ENCODE measurements at regions not wholly inside any gene's neighbourhood (a gene's known extent, or its start where the extent isn't known, plus 50 kb on each side); places are given as distances from the start of the nearest gene placed in this dataset.

DNA sequence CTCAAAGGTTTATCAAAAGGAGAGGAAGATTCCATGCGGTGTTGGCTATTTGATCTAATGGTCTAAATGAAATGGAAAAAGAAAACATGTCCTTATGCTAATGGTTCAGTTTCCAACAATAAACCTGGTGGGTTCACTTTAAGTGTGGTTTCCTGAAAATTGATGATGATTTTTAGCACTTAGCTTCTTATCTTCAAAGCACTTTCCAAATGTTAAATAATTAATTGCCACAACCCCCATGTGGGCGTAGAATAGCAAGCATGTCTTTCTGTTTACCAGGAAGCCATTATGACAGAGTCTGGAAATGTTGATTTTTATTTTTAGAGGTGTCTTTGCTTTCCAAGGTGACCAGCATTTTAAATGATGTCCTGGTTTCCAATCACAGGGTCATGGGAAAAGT is 134.8 kb upstream of the SLC4A4 start (continued):
- TF ChIP-seq, protein P1, sequence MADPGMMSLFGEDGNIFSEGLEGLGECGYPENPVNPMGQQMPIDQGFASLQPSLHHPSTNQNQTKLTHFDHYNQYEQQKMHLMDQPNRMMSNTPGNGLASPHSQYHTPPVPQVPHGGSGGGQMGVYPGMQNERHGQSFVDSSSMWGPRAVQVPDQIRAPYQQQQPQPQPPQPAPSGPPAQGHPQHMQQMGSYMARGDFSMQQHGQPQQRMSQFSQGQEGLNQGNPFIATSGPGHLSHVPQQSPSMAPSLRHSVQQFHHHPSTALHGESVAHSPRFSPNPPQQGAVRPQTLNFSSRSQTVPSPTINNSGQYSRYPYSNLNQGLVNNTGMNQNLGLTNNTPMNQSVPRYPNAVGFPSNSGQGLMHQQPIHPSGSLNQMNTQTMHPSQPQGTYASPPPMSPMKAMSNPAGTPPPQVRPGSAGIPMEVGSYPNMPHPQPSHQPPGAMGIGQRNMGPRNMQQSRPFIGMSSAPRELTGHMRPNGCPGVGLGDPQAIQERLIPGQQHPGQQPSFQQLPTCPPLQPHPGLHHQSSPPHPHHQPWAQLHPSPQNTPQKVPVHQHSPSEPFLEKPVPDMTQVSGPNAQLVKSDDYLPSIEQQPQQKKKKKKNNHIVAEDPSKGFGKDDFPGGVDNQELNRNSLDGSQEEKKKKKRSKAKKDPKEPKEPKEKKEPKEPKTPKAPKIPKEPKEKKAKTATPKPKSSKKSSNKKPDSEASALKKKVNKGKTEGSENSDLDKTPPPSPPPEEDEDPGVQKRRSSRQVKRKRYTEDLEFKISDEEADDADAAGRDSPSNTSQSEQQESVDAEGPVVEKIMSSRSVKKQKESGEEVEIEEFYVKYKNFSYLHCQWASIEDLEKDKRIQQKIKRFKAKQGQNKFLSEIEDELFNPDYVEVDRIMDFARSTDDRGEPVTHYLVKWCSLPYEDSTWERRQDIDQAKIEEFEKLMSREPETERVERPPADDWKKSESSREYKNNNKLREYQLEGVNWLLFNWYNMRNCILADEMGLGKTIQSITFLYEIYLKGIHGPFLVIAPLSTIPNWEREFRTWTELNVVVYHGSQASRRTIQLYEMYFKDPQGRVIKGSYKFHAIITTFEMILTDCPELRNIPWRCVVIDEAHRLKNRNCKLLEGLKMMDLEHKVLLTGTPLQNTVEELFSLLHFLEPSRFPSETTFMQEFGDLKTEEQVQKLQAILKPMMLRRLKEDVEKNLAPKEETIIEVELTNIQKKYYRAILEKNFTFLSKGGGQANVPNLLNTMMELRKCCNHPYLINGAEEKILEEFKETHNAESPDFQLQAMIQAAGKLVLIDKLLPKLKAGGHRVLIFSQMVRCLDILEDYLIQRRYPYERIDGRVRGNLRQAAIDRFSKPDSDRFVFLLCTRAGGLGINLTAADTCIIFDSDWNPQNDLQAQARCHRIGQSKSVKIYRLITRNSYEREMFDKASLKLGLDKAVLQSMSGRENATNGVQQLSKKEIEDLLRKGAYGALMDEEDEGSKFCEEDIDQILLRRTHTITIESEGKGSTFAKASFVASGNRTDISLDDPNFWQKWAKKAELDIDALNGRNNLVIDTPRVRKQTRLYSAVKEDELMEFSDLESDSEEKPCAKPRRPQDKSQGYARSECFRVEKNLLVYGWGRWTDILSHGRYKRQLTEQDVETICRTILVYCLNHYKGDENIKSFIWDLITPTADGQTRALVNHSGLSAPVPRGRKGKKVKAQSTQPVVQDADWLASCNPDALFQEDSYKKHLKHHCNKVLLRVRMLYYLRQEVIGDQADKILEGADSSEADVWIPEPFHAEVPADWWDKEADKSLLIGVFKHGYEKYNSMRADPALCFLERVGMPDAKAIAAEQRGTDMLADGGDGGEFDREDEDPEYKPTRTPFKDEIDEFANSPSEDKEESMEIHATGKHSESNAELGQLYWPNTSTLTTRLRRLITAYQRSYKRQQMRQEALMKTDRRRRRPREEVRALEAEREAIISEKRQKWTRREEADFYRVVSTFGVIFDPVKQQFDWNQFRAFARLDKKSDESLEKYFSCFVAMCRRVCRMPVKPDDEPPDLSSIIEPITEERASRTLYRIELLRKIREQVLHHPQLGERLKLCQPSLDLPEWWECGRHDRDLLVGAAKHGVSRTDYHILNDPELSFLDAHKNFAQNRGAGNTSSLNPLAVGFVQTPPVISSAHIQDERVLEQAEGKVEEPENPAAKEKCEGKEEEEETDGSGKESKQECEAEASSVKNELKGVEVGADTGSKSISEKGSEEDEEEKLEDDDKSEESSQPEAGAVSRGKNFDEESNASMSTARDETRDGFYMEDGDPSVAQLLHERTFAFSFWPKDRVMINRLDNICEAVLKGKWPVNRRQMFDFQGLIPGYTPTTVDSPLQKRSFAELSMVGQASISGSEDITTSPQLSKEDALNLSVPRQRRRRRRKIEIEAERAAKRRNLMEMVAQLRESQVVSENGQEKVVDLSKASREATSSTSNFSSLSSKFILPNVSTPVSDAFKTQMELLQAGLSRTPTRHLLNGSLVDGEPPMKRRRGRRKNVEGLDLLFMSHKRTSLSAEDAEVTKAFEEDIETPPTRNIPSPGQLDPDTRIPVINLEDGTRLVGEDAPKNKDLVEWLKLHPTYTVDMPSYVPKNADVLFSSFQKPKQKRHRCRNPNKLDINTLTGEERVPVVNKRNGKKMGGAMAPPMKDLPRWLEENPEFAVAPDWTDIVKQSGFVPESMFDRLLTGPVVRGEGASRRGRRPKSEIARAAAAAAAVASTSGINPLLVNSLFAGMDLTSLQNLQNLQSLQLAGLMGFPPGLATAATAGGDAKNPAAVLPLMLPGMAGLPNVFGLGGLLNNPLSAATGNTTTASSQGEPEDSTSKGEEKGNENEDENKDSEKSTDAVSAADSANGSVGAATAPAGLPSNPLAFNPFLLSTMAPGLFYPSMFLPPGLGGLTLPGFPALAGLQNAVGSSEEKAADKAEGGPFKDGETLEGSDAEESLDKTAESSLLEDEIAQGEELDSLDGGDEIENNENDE (IDR thresholded peaks at IDR 0.05; ENCODE audit: insufficient replicate concordance, low read length): no peak
- no peak for TF ChIP-seq RAD21 (IDR thresholded peaks at IDR 0.05 in 1 of 2, conservative IDR thresholded peaks at IDR 0.05 in 1 of 2; ENCODE audit: low read depth in 2 of 2, low read length in 2 of 2)
- TF ChIP-seq EGR1 (IDR thresholded peaks at IDR 0.05; ENCODE audit: borderline replicate concordance, low read depth, low read length): no peak
- TF ChIP-seq SRF (IDR thresholded peaks at IDR 0.05; ENCODE audit: low read depth, low read length): no peak
